Smooth muscle cell (in vitro differentiated cells): ENCODE measurements at regions not wholly inside any gene's neighbourhood (a gene's known extent, or its start where the extent isn't known, plus 50 kb on each side); places are given as distances from the start of the nearest gene placed in this dataset.

Experiments used
- DNase-seq: peaks from one replicate; lab custom pipeline; 2025; ENCODE audit not compliant: unreplicated experiment; lab: John Stamatoyannopoulos, UW
- H2AFZ ChIP-seq: fragments of 200-600 bp; sonication (generic); 2 replicates; pipeline ENCODE4 v1.6.0; 2016; ENCODE audit warnings: antibody characterized with exemption, low read depth, mild to moderate bottlenecking
- H3F3A ChIP-seq: fragments of 200-600 bp; sonication (generic); 2 replicates; pipeline ENCODE4 v1.6.0; 2017; ENCODE audit warnings: antibody characterized with exemption, low read depth
- H3K27ac ChIP-seq: fragments of 200-600 bp; sonication (generic); 2 replicates; pipeline ENCODE4 v1.5.1; 2016; ENCODE audit warnings: low read depth, mild to moderate bottlenecking
- H3K27me3 ChIP-seq: fragments of 200-600 bp; sonication (generic); 2 replicates; pipeline ENCODE4 v1.6.1; 2016; ENCODE audit warnings: low read depth, mild to moderate bottlenecking
- H3K36me3 ChIP-seq: fragments of 200-600 bp; sonication (generic); 2 replicates; pipeline ENCODE4 v1.5.1; 2016; ENCODE audit warnings: low read depth
- H3K4me1 ChIP-seq: fragments of 200-600 bp; sonication (generic); 2 replicates; pipeline ENCODE4 v1.5.1; 2016; ENCODE audit warnings: low read depth
- H3K4me2 ChIP-seq: fragments of 200-600 bp; sonication (generic); 2 replicates; pipeline ENCODE4 v1.6.0; 2016; ENCODE audit warnings: mild to moderate bottlenecking
- H3K4me3 ChIP-seq: fragments of 200-600 bp; sonication (generic); 2 replicates; pipeline ENCODE4 v1.5.1; 2016; ENCODE audit warnings: mild to moderate bottlenecking
- H3K79me2 ChIP-seq: fragments of 200-600 bp; sonication (generic); 2 replicates; pipeline ENCODE4 v1.6.0; 2016; ENCODE audit warnings: low read depth, mild to moderate bottlenecking
- H3K9ac ChIP-seq: fragments of 200-600 bp; sonication (generic); 2 replicates; pipeline ENCODE4 v1.6.0; 2016; ENCODE audit warnings: low read depth
- H3K9me3 ChIP-seq: fragments of 200-600 bp; sonication (generic); replicated peaks from 2 replicates; pipeline ENCODE4 v1.5.1; 2016; ENCODE audit warnings: low read depth
- H4K20me1 ChIP-seq: fragments of 200-600 bp; sonication (generic); 2 replicates; pipeline ENCODE4 v1.6.0; 2016; ENCODE audit warnings: low read depth
- CTCF ChIP-seq: fragments of 200-600 bp; sonication (generic); IDR thresholded peaks from 2 replicates; pipeline ENCODE4 v1.5.1; 2017; ENCODE audit warnings: borderline replicate concordance, mild to moderate bottlenecking, antibody characterized with exemption; ENCODE audit not compliant: insufficient read depth, poor library complexity, severe bottlenecking
- WGBS: methylation state at CpG from one replicate; pipeline ENCODE4 v1.1.7; 2016; ENCODE audit warnings: low lambda C conversion rate; 5-methylcytosine and 5-hydroxymethylcytosine counted together

- H3F3A ChIP-seq: no peaks in the 10 kb centered on the region
- H3K4me3 ChIP-seq: no peak overlapping the region
- no peaks in the 10 kb centered on the region for H3K9me3 ChIP-seq
- no peak overlapping the region for H2AFZ ChIP-seq
- H3K4me1 ChIP-seq: peaks cover 4% of the 10 kb centered on the region
- H3K9ac ChIP-seq: no peak overlapping the region
- no peaks in the 10 kb centered on the region for H4K20me1 ChIP-seq
- TF ChIP-seq CTCF: no peak
- WGBS: 85% methylated on average over 1 of the region's 1 CpG
- DNase-seq: no peak
- no peaks in the 10 kb centered on the region for H3K79me2 ChIP-seq
- H3K27ac ChIP-seq: no peak overlapping the region
- no peaks in the 10 kb centered on the region for H3K27me3 ChIP-seq
- no peaks in the 10 kb centered on the region for H3K36me3 ChIP-seq
- H3K4me2 ChIP-seq: no peak overlapping the region
Observed at GRCh38 chr4:35516102-35516501, 728.2 kb downstream of the ARAP2 start.

- H3K36me3 ChIP-seq: no peaks in the 10 kb centered on the region
- no peaks in the 10 kb centered on the region for H3K79me2 ChIP-seq
- H3K9me3 ChIP-seq: no peaks in the 10 kb centered on the region
- no peaks in the 10 kb centered on the region for H3K27me3 ChIP-seq
- H3K9ac ChIP-seq: no peak overlapping the region
- H3K4me2 ChIP-seq: no peak overlapping the region
- peaks cover 4% of the 10 kb centered on the region for H3K4me1 ChIP-seq
- H3K4me3 ChIP-seq: no peak overlapping the region
- no peak for TF ChIP-seq CTCF
- peak overlapping the region; percentile 55 for H2AFZ ChIP-seq
- no peaks in the 10 kb centered on the region for H4K20me1 ChIP-seq
- no peak for DNase-seq
- H3F3A ChIP-seq: no peaks in the 10 kb centered on the region
- WGBS: 0% methylated on average over 1 of the region's 1 CpG
- H3K27ac ChIP-seq: peak overlapping the region; percentile 66
Observed at GRCh38 chr4:35520059-35520458, 724.3 kb downstream of the ARAP2 start.

GRCh38 chr4:35521682-35522081 is 722.6 kb downstream of the ARAP2 start:
- H3K4me1 ChIP-seq: peaks cover 4% of the 10 kb centered on the region
- TF ChIP-seq CTCF: no peak
- H4K20me1 ChIP-seq: no peaks in the 10 kb centered on the region
- H3K27ac ChIP-seq: no peak overlapping the region
- H3K79me2 ChIP-seq: no peaks in the 10 kb centered on the region
- no peak overlapping the region for H2AFZ ChIP-seq
- H3K9ac ChIP-seq: no peak overlapping the region
- DNase-seq: no peak
- 76% methylated on average over 1 of the region's 1 CpG for WGBS
- no peaks in the 10 kb centered on the region for H3K9me3 ChIP-seq
- H3K4me3 ChIP-seq: no peak overlapping the region
- no peaks in the 10 kb centered on the region for H3F3A ChIP-seq
- no peaks in the 10 kb centered on the region for H3K27me3 ChIP-seq
- H3K36me3 ChIP-seq: no peaks in the 10 kb centered on the region
- H3K4me2 ChIP-seq: no peak overlapping the region

- H4K20me1 ChIP-seq: no peaks in the 10 kb centered on the region
- H2AFZ ChIP-seq: no peak overlapping the region
- H3K4me1 ChIP-seq: peaks cover under 1% of the 10 kb centered on the region
- no peaks in the 10 kb centered on the region for H3K27me3 ChIP-seq
- no peaks in the 10 kb centered on the region for H3K79me2 ChIP-seq
- no peak overlapping the region for H3K9ac ChIP-seq
- no peak overlapping the region for H3K27ac ChIP-seq
- no peaks in the 10 kb centered on the region for H3K9me3 ChIP-seq
- WGBS: 69% methylated on average over 27 of the region's 28 CpGs
- no peak for DNase-seq
- no peaks in the 10 kb centered on the region for H3K36me3 ChIP-seq
- TF ChIP-seq CTCF: no peak
- no peaks in the 10 kb centered on the region for H3F3A ChIP-seq
- peak overlapping the region; percentile 24 for H3K4me2 ChIP-seq
- no peak overlapping the region for H3K4me3 ChIP-seq
Observed at GRCh38 chr4:35525192-35525978, 718.9 kb downstream of the ARAP2 start.
